ENCODE measurements at regions not wholly inside any gene's neighbourhood (a gene's known extent, or its start where the extent isn't known, plus 50 kb on each side); places are given as distances from the start of the nearest gene placed in this dataset.
"Not testable (repeated sequence)": the region's sequence is repeated elsewhere in the genome, so short reads cannot be mapped to it uniquely, and the experiment has no call there.

DNA sequence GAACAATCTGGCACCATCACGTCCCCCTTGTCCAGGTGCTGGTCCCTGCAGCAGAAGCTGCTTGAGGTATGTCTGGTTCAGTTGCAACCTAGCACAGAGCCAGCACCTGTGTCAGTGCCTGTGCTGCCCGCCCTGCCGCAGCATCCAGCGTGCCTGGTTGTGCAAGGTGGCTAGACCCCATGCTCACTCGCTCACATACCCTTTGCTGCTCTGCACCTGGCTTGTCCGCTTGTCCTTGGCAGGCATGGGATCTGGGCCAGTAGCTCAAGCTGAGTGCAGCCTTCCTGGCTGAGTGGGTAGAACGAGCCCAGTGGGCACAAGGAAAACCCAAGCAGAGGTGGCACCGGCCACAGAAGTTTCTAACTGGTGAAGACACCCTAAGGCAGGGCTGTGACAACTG lies 314.6 kb upstream of the KYNU start:
- no peak overlapping the region for H3K9ac ChIP-seq (ENCODE audit: low read length)
- no peaks in the 10 kb centered on the region for H3K4me1 ChIP-seq (ENCODE audit: control insufficient read depth, low read depth, low read length)
- no peaks in the 10 kb centered on the region for H3K36me3 ChIP-seq (ENCODE audit: control insufficient read depth, low read depth, low read length)
- no peaks in the 10 kb centered on the region for H3K9me3 ChIP-seq (ENCODE audit: control insufficient read depth, low read depth, low read length)
- no peaks in the 10 kb centered on the region for H3K27me3 ChIP-seq (ENCODE audit: control insufficient read depth, insufficient read depth, low read length)
- H3K4me3 ChIP-seq (ENCODE audit: low read length): no peak overlapping the region
- no peak overlapping the region for H3K27ac ChIP-seq (ENCODE audit: low read length)

DNA sequence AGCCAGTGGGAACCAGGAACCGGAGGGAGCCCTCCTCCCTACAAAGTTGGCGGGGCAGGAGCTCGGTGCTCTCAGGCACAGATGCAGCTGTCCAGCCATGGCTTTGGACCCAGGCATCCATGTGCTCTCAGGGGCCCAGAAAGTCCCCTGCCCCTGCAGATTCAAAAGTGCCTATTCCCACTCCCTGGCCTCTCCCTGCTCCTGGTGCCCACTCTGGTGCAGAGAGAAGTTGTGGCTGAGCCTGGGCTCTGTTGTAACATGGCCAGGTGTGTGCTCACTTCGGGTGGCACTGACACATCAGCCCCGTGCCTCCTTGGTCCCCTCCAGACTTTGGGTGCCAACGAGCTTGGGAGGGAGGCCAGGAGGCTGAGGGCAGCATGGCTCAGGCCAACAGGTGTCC lies 315.8 kb upstream of the KYNU start:
- Histone ChIP-seq H3K36me3 (ENCODE audit: control insufficient read depth, low read depth, low read length) (no peaks in the 10 kb centered on the region), H3K9me3 (ENCODE audit: control insufficient read depth, low read depth, low read length) (no peaks in the 10 kb centered on the region), H3K27ac (ENCODE audit: low read length) (no peak overlapping the region), H3K9ac (ENCODE audit: low read length) (no peak overlapping the region), H3K27me3 (ENCODE audit: control insufficient read depth, insufficient read depth, low read length) (no peaks in the 10 kb centered on the region), H3K4me1 (ENCODE audit: control insufficient read depth, low read depth, low read length) (no peaks in the 10 kb centered on the region), H3K4me3 (ENCODE audit: low read length) (no peak overlapping the region)

DNA sequence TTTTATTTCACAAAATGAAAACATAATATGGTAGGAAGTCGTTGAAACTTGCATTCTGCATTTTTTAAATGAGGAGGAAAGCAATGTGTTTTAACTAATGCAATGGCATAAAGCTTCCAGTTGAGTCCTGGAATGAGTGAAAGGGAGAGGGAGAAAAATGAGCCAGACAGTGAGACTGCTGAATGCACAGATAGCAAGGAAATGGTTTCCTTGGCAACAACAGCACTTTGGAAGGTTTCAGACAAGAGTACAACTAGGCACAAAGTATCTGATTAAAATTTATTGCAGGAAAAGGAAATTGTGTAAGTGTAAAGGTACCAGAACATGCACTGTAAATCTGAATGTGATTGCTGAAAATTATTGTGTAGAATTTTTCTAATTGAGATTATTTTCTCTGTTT lies 320.1 kb upstream of the KYNU start:
- H3K9me3 ChIP-seq (ENCODE audit: control insufficient read depth, low read depth, low read length): no peaks in the 10 kb centered on the region
- H3K9ac ChIP-seq (ENCODE audit: low read length): no peak overlapping the region
- no peaks in the 10 kb centered on the region for H3K36me3 ChIP-seq (ENCODE audit: control insufficient read depth, low read depth, low read length)
- H3K4me3 ChIP-seq (ENCODE audit: low read length): no peak overlapping the region
- H3K4me1 ChIP-seq (ENCODE audit: control insufficient read depth, low read depth, low read length): no peaks in the 10 kb centered on the region
- H3K27ac ChIP-seq (ENCODE audit: low read length): no peak overlapping the region
- no peaks in the 10 kb centered on the region for H3K27me3 ChIP-seq (ENCODE audit: control insufficient read depth, insufficient read depth, low read length)

GRCh38 chr2:142545999-142546398 lies 331.5 kb upstream of the KYNU start:
- not testable (repeated sequence) for H3K4me3 ChIP-seq (ENCODE audit: low read length); H3K9ac ChIP-seq (ENCODE audit: low read length); H3K27ac ChIP-seq (ENCODE audit: low read length); H3K4me1 ChIP-seq (ENCODE audit: control insufficient read depth, low read depth, low read length); H3K27me3 ChIP-seq (ENCODE audit: control insufficient read depth, insufficient read depth, low read length); H3K9me3 ChIP-seq (ENCODE audit: control insufficient read depth, low read depth, low read length); H3K36me3 ChIP-seq (ENCODE audit: control insufficient read depth, low read depth, low read length)

GRCh38 chr2:142545036-142545435 lies 332.4 kb upstream of the KYNU start:
- no peaks in the 10 kb centered on the region for H3K4me1 ChIP-seq (ENCODE audit: control insufficient read depth, low read depth, low read length)
- no peaks in the 10 kb centered on the region for H3K27me3 ChIP-seq (ENCODE audit: control insufficient read depth, insufficient read depth, low read length)
- H3K9me3 ChIP-seq (ENCODE audit: control insufficient read depth, low read depth, low read length): no peaks in the 10 kb centered on the region
- H3K36me3 ChIP-seq (ENCODE audit: control insufficient read depth, low read depth, low read length): no peaks in the 10 kb centered on the region
- H3K27ac ChIP-seq (ENCODE audit: low read length): no peak overlapping the region
- H3K9ac ChIP-seq (ENCODE audit: low read length): no peak overlapping the region
- H3K4me3 ChIP-seq (ENCODE audit: low read length): no peak overlapping the region

DNA sequence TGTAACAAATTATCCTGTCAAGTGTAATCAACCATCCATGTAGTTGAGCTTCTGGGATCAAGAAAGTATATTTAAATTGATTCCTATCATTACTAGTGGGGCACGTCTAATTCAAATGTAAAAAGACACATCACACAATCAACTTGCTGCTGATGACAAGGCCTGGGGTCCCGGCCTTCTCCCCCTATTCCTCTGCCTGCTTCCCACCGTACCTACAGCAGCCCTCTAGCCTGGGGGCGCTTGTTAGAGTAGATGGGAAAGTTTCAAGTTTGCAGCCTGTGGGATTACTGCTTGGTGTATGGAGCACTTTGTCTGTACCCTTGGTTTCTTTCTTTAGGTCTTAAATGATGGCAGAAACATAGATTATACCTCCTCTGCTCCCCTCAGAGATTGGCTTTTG lies 333.3 kb upstream of the KYNU start:
- H3K9me3 ChIP-seq (ENCODE audit: control insufficient read depth, low read depth, low read length): no peaks in the 10 kb centered on the region
- H3K27me3 ChIP-seq (ENCODE audit: control insufficient read depth, insufficient read depth, low read length): no peaks in the 10 kb centered on the region
- no peak overlapping the region for H3K9ac ChIP-seq (ENCODE audit: low read length)
- no peak overlapping the region for H3K4me3 ChIP-seq (ENCODE audit: low read length)
- no peaks in the 10 kb centered on the region for H3K36me3 ChIP-seq (ENCODE audit: control insufficient read depth, low read depth, low read length)
- no peaks in the 10 kb centered on the region for H3K4me1 ChIP-seq (ENCODE audit: control insufficient read depth, low read depth, low read length)
- no peak overlapping the region for H3K27ac ChIP-seq (ENCODE audit: low read length)

- Histone ChIP-seq H3K9me3 (ENCODE audit: control insufficient read depth, low read depth, low read length) (no peaks in the 10 kb centered on the region), H3K36me3 (ENCODE audit: control insufficient read depth, low read depth, low read length) (no peaks in the 10 kb centered on the region), H3K27me3 (ENCODE audit: control insufficient read depth, insufficient read depth, low read length) (no peaks in the 10 kb centered on the region), H3K9ac (ENCODE audit: low read length) (no peak overlapping the region), H3K27ac (ENCODE audit: low read length) (no peak overlapping the region), H3K4me3 (ENCODE audit: low read length) (no peak overlapping the region), H3K4me1 (ENCODE audit: control insufficient read depth, low read depth, low read length) (no peaks in the 10 kb centered on the region)
Observed at GRCh38 chr2:142542431-142542910, 335.0 kb upstream of the KYNU start.

DNA sequence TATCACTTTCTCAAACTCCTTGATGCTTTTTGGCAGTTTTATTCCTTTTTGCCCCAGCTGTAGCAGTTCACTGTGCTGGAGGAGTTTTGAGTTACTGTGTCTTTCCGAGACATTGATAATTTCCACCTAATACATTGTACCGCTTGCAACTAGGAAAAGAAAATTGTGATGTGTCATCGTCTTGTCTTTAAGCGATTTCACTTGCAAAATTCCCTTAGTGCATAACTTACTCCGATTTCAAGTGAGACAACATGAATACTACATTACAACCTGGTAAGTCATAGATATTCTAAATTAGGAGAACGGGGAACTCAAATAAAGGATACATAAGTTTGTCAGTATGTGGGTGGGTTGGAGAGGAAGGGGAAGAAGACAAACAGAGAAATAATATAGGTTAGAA lies 340.5 kb upstream of the KYNU start:
- H3K9me3 ChIP-seq (ENCODE audit: control insufficient read depth, low read depth, low read length): no peaks in the 10 kb centered on the region
- no peaks in the 10 kb centered on the region for H3K36me3 ChIP-seq (ENCODE audit: control insufficient read depth, low read depth, low read length)
- H3K4me1 ChIP-seq (ENCODE audit: control insufficient read depth, low read depth, low read length): no peaks in the 10 kb centered on the region
- no peak overlapping the region for H3K9ac ChIP-seq (ENCODE audit: low read length)
- no peak overlapping the region for H3K27ac ChIP-seq (ENCODE audit: low read length)
- no peaks in the 10 kb centered on the region for H3K27me3 ChIP-seq (ENCODE audit: control insufficient read depth, insufficient read depth, low read length)
- no peak overlapping the region for H3K4me3 ChIP-seq (ENCODE audit: low read length)

- Histone ChIP-seq H3K9ac (ENCODE audit: low read length) (no peak overlapping the region), H3K27me3 (ENCODE audit: control insufficient read depth, insufficient read depth, low read length) (no peaks in the 10 kb centered on the region)
Observed at GRCh38 chr2:142536492-142536891, 341.0 kb upstream of the KYNU start.

GRCh38 chr2:142535311-142535710 lies 342.2 kb upstream of the KYNU start:
- no peaks in the 10 kb centered on the region for H3K27me3 ChIP-seq (ENCODE audit: control insufficient read depth, insufficient read depth, low read length)
- no peak overlapping the region for H3K27ac ChIP-seq (ENCODE audit: low read length)
- no peak overlapping the region for H3K9ac ChIP-seq (ENCODE audit: low read length)
- H3K4me1 ChIP-seq (ENCODE audit: control insufficient read depth, low read depth, low read length): no peaks in the 10 kb centered on the region
- no peak overlapping the region for H3K4me3 ChIP-seq (ENCODE audit: low read length)
- H3K9me3 ChIP-seq (ENCODE audit: control insufficient read depth, low read depth, low read length): no peaks in the 10 kb centered on the region
- H3K36me3 ChIP-seq (ENCODE audit: control insufficient read depth, low read depth, low read length): no peaks in the 10 kb centered on the region

More at GRCh38 chr2:142536492-142536891, 341.0 kb upstream of the KYNU start:
- Histone ChIP-seq H3K4me3 (ENCODE audit: low read length) (no peak overlapping the region), H3K27ac (ENCODE audit: low read length) (no peak overlapping the region), H3K36me3 (ENCODE audit: control insufficient read depth, low read depth, low read length) (no peaks in the 10 kb centered on the region), H3K4me1 (ENCODE audit: control insufficient read depth, low read depth, low read length) (no peaks in the 10 kb centered on the region), H3K9me3 (ENCODE audit: control insufficient read depth, low read depth, low read length) (no peaks in the 10 kb centered on the region)

DNA sequence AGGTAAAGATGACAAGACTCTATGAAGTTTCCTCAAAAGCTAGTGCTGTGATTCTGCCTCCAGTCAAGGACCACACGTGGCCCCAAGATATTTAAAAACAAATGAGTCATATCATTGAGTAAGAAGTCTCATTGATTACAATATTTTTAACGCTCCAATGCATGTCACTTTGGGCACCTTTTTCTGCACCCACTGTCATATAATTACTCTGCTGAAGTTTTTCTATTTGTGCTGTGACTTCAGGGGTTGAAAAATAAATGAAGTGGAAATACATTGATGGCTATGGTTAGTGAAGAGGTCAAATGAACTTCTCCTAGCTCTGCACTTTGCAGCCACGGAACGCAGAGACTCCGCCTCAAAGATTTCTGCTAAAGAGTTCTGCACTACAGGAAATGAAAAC lies 344.3 kb upstream of the KYNU start:
- Histone ChIP-seq H3K4me3 (ENCODE audit: low read length) (no peak overlapping the region), H3K27me3 (ENCODE audit: control insufficient read depth, insufficient read depth, low read length) (no peaks in the 10 kb centered on the region), H3K4me1 (ENCODE audit: control insufficient read depth, low read depth, low read length) (no peaks in the 10 kb centered on the region), H3K9me3 (ENCODE audit: control insufficient read depth, low read depth, low read length) (no peaks in the 10 kb centered on the region), H3K36me3 (ENCODE audit: control insufficient read depth, low read depth, low read length) (no peaks in the 10 kb centered on the region), H3K27ac (ENCODE audit: low read length) (no peak overlapping the region), H3K9ac (ENCODE audit: low read length) (no peak overlapping the region)

DNA sequence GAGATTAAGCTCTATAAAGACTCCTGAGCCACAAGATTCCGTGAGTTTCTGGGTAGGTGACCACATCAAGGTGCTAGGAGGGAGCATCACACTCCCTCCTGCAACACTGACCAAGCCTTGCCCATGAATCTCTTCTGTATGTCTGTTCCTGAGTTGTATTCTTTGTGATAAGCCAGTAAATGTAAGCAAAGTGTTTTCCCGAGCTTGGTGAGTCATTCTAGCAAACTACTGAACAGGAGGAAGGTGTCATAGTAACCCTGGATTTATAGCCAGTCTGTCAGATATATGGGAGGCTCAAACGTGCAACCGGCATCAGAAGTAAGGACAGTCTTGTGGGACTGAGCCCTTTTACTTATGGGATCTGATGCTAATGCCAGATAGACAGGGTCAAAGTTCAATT lies 346.1 kb upstream of the KYNU start:
- no peak overlapping the region for H3K9ac ChIP-seq (ENCODE audit: low read length)
- no peaks in the 10 kb centered on the region for H3K36me3 ChIP-seq (ENCODE audit: control insufficient read depth, low read depth, low read length)
- no peak overlapping the region for H3K27ac ChIP-seq (ENCODE audit: low read length)
- no peaks in the 10 kb centered on the region for H3K4me1 ChIP-seq (ENCODE audit: control insufficient read depth, low read depth, low read length)
- H3K4me3 ChIP-seq (ENCODE audit: low read length): no peak overlapping the region
- H3K27me3 ChIP-seq (ENCODE audit: control insufficient read depth, insufficient read depth, low read length): no peaks in the 10 kb centered on the region
- H3K9me3 ChIP-seq (ENCODE audit: control insufficient read depth, low read depth, low read length): no peaks in the 10 kb centered on the region

Data from iPS-18a (cell line).